ENCODE measurements at regions not wholly inside any gene's neighbourhood (a gene's known extent, or its start where the extent isn't known, plus 50 kb on each side); places are given as distances from the start of the nearest gene placed in this dataset.
"Not testable (repeated sequence)": the region's sequence is repeated elsewhere in the genome, so short reads cannot be mapped to it uniquely, and the experiment has no call there.

- POLR2A ChIA-PET: no interaction called here
- Mint-ChIP-seq H3K27me3 (ENCODE audit: insufficient read depth, unreplicated experiment) (no peaks in the 10 kb centered on the region), H3K36me3 (ENCODE audit: insufficient read depth, unreplicated experiment) (no peaks in the 10 kb centered on the region), H3K4me1 (ENCODE audit: insufficient read depth, unreplicated experiment) (no peaks in the 10 kb centered on the region), H3K4me3 (ENCODE audit: unreplicated experiment) (no peak overlapping the region), H3K27ac (ENCODE audit: low read depth, unreplicated experiment) (no peak overlapping the region), H3K9me3 (ENCODE audit: unreplicated experiment) (no peaks in the 10 kb centered on the region)
- no peak for DNase-seq (ENCODE audit: unreplicated experiment)
- CTCF ChIA-PET: no interaction called here
- TF ChIP-seq CTCF (IDR thresholded peaks at IDR 0.05; ENCODE audit: unreplicated experiment): no peak
- no TSS peak for BruUV-seq (replicated peaks)
- intact Hi-C loops (cut with micrococcal nuclease): no loop called here
Observed at GRCh38 chr18:27312153-27312552, 127.0 kb upstream of the CHST9 start.

- Mint-ChIP-seq H3K27ac (ENCODE audit: low read depth, unreplicated experiment) (no peak overlapping the region), H3K27me3 (ENCODE audit: insufficient read depth, unreplicated experiment) (peaks cover 9% of the 10 kb centered on the region), H3K9me3 (ENCODE audit: unreplicated experiment) (no peaks in the 10 kb centered on the region), H3K4me3 (ENCODE audit: unreplicated experiment) (no peak overlapping the region), H3K4me1 (ENCODE audit: insufficient read depth, unreplicated experiment) (no peaks in the 10 kb centered on the region), H3K36me3 (ENCODE audit: insufficient read depth, unreplicated experiment) (no peaks in the 10 kb centered on the region)
- POLR2A ChIA-PET: no interaction called here
- CTCF ChIA-PET: no interaction called here
- no TSS peak for BruUV-seq (replicated peaks)
- TF ChIP-seq CTCF (IDR thresholded peaks at IDR 0.05; ENCODE audit: unreplicated experiment): no peak
- intact Hi-C loops (cut with micrococcal nuclease): no loop called here
- DNase-seq (ENCODE audit: unreplicated experiment): no peak
Observed at GRCh38 chr18:27311114-27311513, 126.0 kb upstream of the CHST9 start.

GRCh38 chr18:27301615-27302378, 116.7 kb upstream of the CHST9 start:
- H3K4me1 Mint-ChIP-seq (ENCODE audit: insufficient read depth, unreplicated experiment): no peaks in the 10 kb centered on the region
- no peak overlapping the region for H3K27ac Mint-ChIP-seq (ENCODE audit: low read depth, unreplicated experiment)
- TF ChIP-seq CTCF (IDR thresholded peaks at IDR 0.05; ENCODE audit: unreplicated experiment): no peak
- DNase-seq (ENCODE audit: unreplicated experiment): no peak
- POLR2A ChIA-PET: interaction anchor here (0.6 kb wide), 1 partner anchor 170 kb away, joined by 3 read pairs; no protein-coding TSS in a partner anchor
- no peak overlapping the region for H3K4me3 Mint-ChIP-seq (ENCODE audit: unreplicated experiment)
- no peaks in the 10 kb centered on the region for H3K36me3 Mint-ChIP-seq (ENCODE audit: insufficient read depth, unreplicated experiment)
- H3K9me3 Mint-ChIP-seq (ENCODE audit: unreplicated experiment): no peaks in the 10 kb centered on the region
- no TSS peak for BruUV-seq (replicated peaks)
- intact Hi-C loops (cut with micrococcal nuclease): no loop called here
- peaks cover 13% of the 10 kb centered on the region for H3K27me3 Mint-ChIP-seq (ENCODE audit: insufficient read depth, unreplicated experiment)
- CTCF ChIA-PET: interaction anchor here (0.6 to 7.5 kb wide), 6 partner anchors 23 to 680 kb away, joined by 3 to 60 read pairs (median 4); no protein-coding TSS in a partner anchor

- Mint-ChIP-seq H3K4me3 (ENCODE audit: unreplicated experiment) (no peak overlapping the region), H3K27ac (ENCODE audit: low read depth, unreplicated experiment) (no peak overlapping the region), H3K36me3 (ENCODE audit: insufficient read depth, unreplicated experiment) (no peaks in the 10 kb centered on the region), H3K9me3 (ENCODE audit: unreplicated experiment) (no peaks in the 10 kb centered on the region), H3K4me1 (ENCODE audit: insufficient read depth, unreplicated experiment) (no peaks in the 10 kb centered on the region), H3K27me3 (ENCODE audit: insufficient read depth, unreplicated experiment) (no peaks in the 10 kb centered on the region)
- peak; percentile 38 for DNase-seq (ENCODE audit: unreplicated experiment)
- ChIA-PET CTCF (interaction anchor here (0.6 to 7.5 kb wide), 12 partner anchors 10 to 892 kb away, joined by 3 to 60 read pairs (median 4); no protein-coding TSS in a partner anchor), POLR2A (interaction anchor here (0.9 kb wide), 1 partner anchor 11 kb away, joined by 4 read pairs; no protein-coding TSS in a partner anchor)
- TF ChIP-seq CTCF (IDR thresholded peaks at IDR 0.05; ENCODE audit: unreplicated experiment): peak; percentile 41
- intact Hi-C loops (cut with micrococcal nuclease): loop anchor here (1.0 to 10.0 kb wide), 2 partner anchors 280 to 484 kb away; no protein-coding TSS in a partner anchor
- no TSS peak for BruUV-seq (replicated peaks)
Observed at GRCh38 chr18:27298214-27298804, 113.2 kb upstream of the CHST9 start.

- H3K4me3 Mint-ChIP-seq (ENCODE audit: unreplicated experiment); DNase-seq (ENCODE audit: unreplicated experiment): not testable (repeated sequence)
Observed at GRCh38 chr18:27285973-27286562, 101.0 kb upstream of the CHST9 start.

More at GRCh38 chr18:27285973-27286562, 101.0 kb upstream of the CHST9 start:
- BruUV-seq (replicated peaks); H3K4me1 Mint-ChIP-seq (ENCODE audit: insufficient read depth, unreplicated experiment); H3K36me3 Mint-ChIP-seq (ENCODE audit: insufficient read depth, unreplicated experiment); intact Hi-C loops (cut with micrococcal nuclease); H3K9me3 Mint-ChIP-seq (ENCODE audit: unreplicated experiment); H3K27me3 Mint-ChIP-seq (ENCODE audit: insufficient read depth, unreplicated experiment); POLR2A ChIA-PET; H3K27ac Mint-ChIP-seq (ENCODE audit: low read depth, unreplicated experiment): not testable (repeated sequence)
- CTCF ChIA-PET: interaction anchor here (0.6 kb wide), 1 partner anchor 141 kb away, joined by 3 read pairs; no protein-coding TSS in a partner anchor

All from MCF 10A (cell line).